IPS DF 19.7 (cell line): ENCODE measurements at regions not wholly inside any gene's neighbourhood (a gene's known extent, or its start where the extent isn't known, plus 50 kb on each side); places are given as distances from the start of the nearest gene placed in this dataset.

ENCODE experiments used
- DNase-seq: peaks from one replicate; pipeline ENCODE4 v3.0.0-alpha.2; 2013; ENCODE audit warnings: low read depth, low spot score

GRCh38 chr6:56864171-56864616, 90.7 kb upstream of the BEND6 start:
- DNase-seq: no peak

GRCh38 chr6:56863366-56863765, 91.5 kb upstream of the BEND6 start:
- DNase-seq: no peak

- DNase-seq: no peak
These were observed 92.3 kb upstream of the BEND6 start for GRCh38 chr6:56862415-56863175.

GRCh38 chr6:56860475-56860874, 94.4 kb upstream of the BEND6 start:
- no peak for DNase-seq

- DNase-seq: no peak
These were observed 98.8 kb upstream of the BEND6 start for GRCh38 chr6:56856036-56856580.

GRCh38 chr6:56854086-56854485, 100.8 kb upstream of the BEND6 start:
- no peak for DNase-seq

- DNase-seq: no peak
These were observed 101.4 kb upstream of the BEND6 start for GRCh38 chr6:56853541-56853940.

- DNase-seq: no peak
These were observed 102.5 kb upstream of the BEND6 start for GRCh38 chr6:56852260-56853010.

- no peak for DNase-seq
These were observed 103.2 kb upstream of the BEND6 start for GRCh38 chr6:56851541-56852259.

GRCh38 chr6:56851074-56851473, 103.8 kb upstream of the BEND6 start:
- no peak for DNase-seq

GRCh38 chr6:56850626-56851025, 104.3 kb upstream of the BEND6 start:
- DNase-seq: no peak

GRCh38 chr6:56849896-56850295, 105.0 kb upstream of the BEND6 start:
- DNase-seq: no peak

GRCh38 chr6:56848105-56848504, 106.8 kb upstream of the BEND6 start:
- DNase-seq: no peak

GRCh38 chr6:56845032-56845431, 109.9 kb upstream of the BEND6 start:
- DNase-seq: no peak

- no peak for DNase-seq
These were observed 111.2 kb upstream of the BEND6 start for GRCh38 chr6:56843476-56844349.

GRCh38 chr6:56842686-56843475, 112.0 kb upstream of the BEND6 start:
- no peak for DNase-seq

GRCh38 chr6:56841751-56842150, 113.2 kb upstream of the BEND6 start:
- no peak for DNase-seq

- no peak for DNase-seq
These were observed 113.5 kb upstream of the BEND6 start for GRCh38 chr6:56841381-56841749.

GRCh38 chr6:56840467-56841380, 114.2 kb upstream of the BEND6 start:
- DNase-seq: no peak
